ENCODE measurements at regions not wholly inside any gene's neighbourhood (a gene's known extent, or its start where the extent isn't known, plus 50 kb on each side); places are given as distances from the start of the nearest gene placed in this dataset.

GRCh38 chr3:103127098-103127630, 692.3 kb downstream of the ZPLD1 start:
- no peak for TF ChIP-seq CTCF (optimal IDR thresholded peaks at IDR 0.05 in 1 of 3, IDR thresholded peaks at IDR 0.05 in 1 of 3, conservative IDR thresholded peaks at IDR 0.05 in 1 of 3; ENCODE audit: extremely low read depth in 1 of 3, insufficient read depth in 2 of 3, low read length in 3 of 3)
- TF ChIP-seq EZH2 (IDR thresholded peaks at IDR 0.05; ENCODE audit: low read length) = no peak
